CD14-positive monocyte (primary cell): ENCODE measurements at regions not wholly inside any gene's neighbourhood (a gene's known extent, or its start where the extent isn't known, plus 50 kb on each side); places are given as distances from the start of the nearest gene placed in this dataset.

Experiments used
- DNase-seq, 3 donors: peaks; one replicate each; pipeline ENCODE4 v3.0.0-alpha.2; 2011 to 2022
- H2AFZ ChIP-seq: 2 replicates; pipeline ENCODE4 v1.6.0; 2012; ENCODE audit warnings: mild to moderate bottlenecking, low read depth, low read length, inconsistent platforms; ENCODE audit not compliant: insufficient read depth, poor library complexity, severe bottlenecking
- H3K27ac ChIP-seq, 2 donors: 1 replicate in 1 of 2; 2 replicates in 1 of 2; pipeline ENCODE4 v1.5.1; 2012 to 2013; ENCODE audit warnings: low read length in 2 of 2, control low read depth in 1 of 2, inconsistent platforms in 1 of 2, low read depth in 1 of 2, mild to moderate bottlenecking in 1 of 2
- H3K27me3 ChIP-seq, 2 donors: one replicate each; pipeline versions ENCODE4 v1.6.0 to v1.6.1; 2011 to 2013; ENCODE audit warnings: low read length in 2 of 2; ENCODE audit not compliant: control insufficient read depth in 2 of 2, insufficient read depth in 2 of 2
- H3K36me3 ChIP-seq, 2 donors: replicated peaks in 1 of 2; 1 replicate in 1 of 2; 2 replicates in 1 of 2; pipeline versions ENCODE4 v1.5.1 to v1.6.1; 2012 to 2013; ENCODE audit warnings: low read length in 2 of 2, control low read depth in 1 of 2, inconsistent platforms in 1 of 2, mild to moderate bottlenecking in 1 of 2; ENCODE audit not compliant: insufficient read depth in 2 of 2, control insufficient read depth in 1 of 2
- H3K4me1 ChIP-seq, 2 donors: 1 replicate in 1 of 2; 2 replicates in 1 of 2; pipeline versions ENCODE4 v1.5.1 to v1.6.1; 2012 to 2013; ENCODE audit warnings: low read length in 2 of 2, control low read depth in 1 of 2, inconsistent platforms in 1 of 2, mild to moderate bottlenecking in 1 of 2, moderate library complexity in 1 of 2; ENCODE audit not compliant: insufficient read depth in 2 of 2, control insufficient read depth in 1 of 2
- H3K4me2 ChIP-seq: replicated peaks from 2 replicates; pipeline ENCODE3; 2012; ENCODE audit warnings: low read length, moderate library complexity, mild to moderate bottlenecking; ENCODE audit not compliant: poor library complexity, severe bottlenecking; ENCODE audit errors: extremely low read depth
- H3K4me3 ChIP-seq, 3 experiments: fragments of 200-600 bp in 1 of 3; sonication (generic) in 1 of 3; replicated peaks in 1 of 3; 1 replicate in 2 of 3; 2 replicates in 1 of 3; pipeline ENCODE4 v1.5.1; 2011 to 2013; ENCODE audit warnings: low read length in 3 of 3, mild to moderate bottlenecking in 3 of 3, control low read depth in 2 of 3, low read depth in 2 of 3, inconsistent platforms in 1 of 3, moderate library complexity in 1 of 3
- H3K79me2 ChIP-seq: 2 replicates; pipeline ENCODE4 v1.6.0; 2012; ENCODE audit warnings: mild to moderate bottlenecking, control low read depth, inconsistent platforms, low read length, moderate library complexity; ENCODE audit not compliant: insufficient read depth
- H3K9ac ChIP-seq: 2 replicates; pipeline ENCODE4 v1.6.0; 2017; ENCODE audit warnings: low read length, mild to moderate bottlenecking; ENCODE audit not compliant: insufficient read depth, poor library complexity, severe bottlenecking
- H3K9me3 ChIP-seq, 2 donors: replicated peaks in 1 of 2; 1 replicate in 1 of 2; 2 replicates in 1 of 2; pipeline versions ENCODE4 v1.5.1 to v1.6.1; 2012 to 2013; ENCODE audit warnings: low read length in 2 of 2, control low read depth in 1 of 2; ENCODE audit not compliant: control insufficient read depth in 1 of 2, insufficient read depth in 1 of 2
- H4K20me1 ChIP-seq: 2 replicates; pipeline ENCODE4 v1.6.0; 2012; ENCODE audit warnings: mild to moderate bottlenecking, low read length, control low read depth, moderate library complexity; ENCODE audit not compliant: insufficient read depth
- H3K27ac Mint-ChIP-seq, 7 donors: one replicate each; pipeline ENCODE4 v1.8.0; 2020; ENCODE audit warnings: mild to moderate bottlenecking in 7 of 7, mixed read lengths in 7 of 7, moderate library complexity in 6 of 7, inconsistent platforms in 2 of 7
- H3K27me3 Mint-ChIP-seq, 3 donors: one replicate each; pipeline ENCODE4 v1.8.0; 2021 to 2022; ENCODE audit warnings: low read depth in 3 of 3, mild to moderate bottlenecking in 3 of 3, mixed read lengths in 3 of 3, moderate library complexity in 3 of 3, inconsistent platforms in 1 of 3
- H3K36me3 Mint-ChIP-seq, 2 donors: one replicate each; pipeline ENCODE4 v1.8.0; 2020; ENCODE audit warnings: mixed read lengths in 2 of 2, inconsistent platforms in 1 of 2, mild to moderate bottlenecking in 1 of 2
- H3K4me1 Mint-ChIP-seq: one replicate; pipeline ENCODE4 v1.8.0; 2020; ENCODE audit warnings: mild to moderate bottlenecking, mixed read lengths
- H3K4me3 Mint-ChIP-seq, 2 donors: one replicate each; pipeline ENCODE4 v1.8.0; 2020; ENCODE audit warnings: mild to moderate bottlenecking in 2 of 2, mixed read lengths in 2 of 2, moderate library complexity in 1 of 2
- H3K9me3 Mint-ChIP-seq, 7 donors: one replicate each; pipeline ENCODE4 v1.8.0; 2020 to 2022; ENCODE audit warnings: mixed read lengths in 7 of 7, mild to moderate bottlenecking in 6 of 7, moderate library complexity in 6 of 7, inconsistent platforms in 2 of 7
- WGBS: methylation state at CpG from one replicate; pipeline ENCODE4 v1.1.5; 2013; ENCODE audit warnings: missing lambda C conversion rate; ENCODE audit not compliant: insufficient coverage; 5-methylcytosine and 5-hydroxymethylcytosine counted together
- intact Hi-C, 2 donors: fragments of 100-400 bp; cut with micrococcal nuclease; formaldehyde crosslinking; loops; one replicate each; pipeline versions ENCODE4 v1.15.0 to v1.15.1; 2023
- TF ChIP-seq, protein P1 (sequence below): fragments of 200-600 bp; IDR thresholded peaks from one replicate; pipeline ENCODE4 v1.8.0; 2022; ENCODE audit warnings: antibody characterized with exemption, mild to moderate bottlenecking

DNA sequence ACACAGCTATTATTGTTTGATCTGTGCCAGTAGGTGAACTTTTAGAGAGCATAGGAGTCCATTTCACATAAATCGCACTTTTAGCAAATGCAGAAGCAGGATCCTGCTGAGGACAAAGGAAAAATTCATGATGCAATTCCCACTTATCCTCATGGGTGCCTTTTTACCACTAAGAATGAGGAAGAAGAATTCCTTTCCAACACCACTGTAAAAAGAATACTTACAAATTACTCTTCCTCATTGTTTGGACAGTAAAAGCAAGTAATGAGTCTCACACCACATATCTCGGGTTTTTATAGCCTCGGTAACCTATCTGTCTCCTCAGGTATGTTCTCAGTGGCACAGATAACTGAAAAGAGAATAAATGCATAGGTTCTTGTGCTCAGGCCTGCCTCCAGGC is 238.5 kb downstream of the MTX2 start:
- no peak overlapping the region for H3K4me2 ChIP-seq
- no peaks in the 10 kb centered on the region for H3K4me1 Mint-ChIP-seq
- intact Hi-C loops, result no loop called here

DNA sequence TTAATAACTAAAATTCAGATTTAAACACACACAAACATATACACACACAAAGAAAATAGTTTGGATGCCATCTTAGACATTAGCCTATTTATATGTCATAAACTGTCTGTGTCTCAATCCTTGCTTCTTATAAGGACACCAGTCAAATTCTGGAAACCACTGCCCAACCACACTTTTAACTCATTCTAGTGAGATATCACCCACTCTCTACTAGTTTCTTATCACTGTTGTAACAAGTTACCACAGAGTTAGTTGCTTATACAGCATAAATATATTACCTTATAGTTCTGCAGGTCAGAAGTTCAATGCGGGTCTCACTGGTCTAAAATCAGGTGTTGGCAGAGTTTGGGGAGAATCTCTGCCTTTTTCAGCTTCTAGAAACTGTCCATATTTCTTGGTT is 239.1 kb downstream of the MTX2 start:
- Histone ChIP-seq H3K79me2 (no peaks in the 10 kb centered on the region), H3K36me3 (no peaks in the 10 kb centered on the region)
- no peaks in the 10 kb centered on the region for H3K36me3 Mint-ChIP-seq

More for the DNA sequence above, 238.5 kb downstream of the MTX2 start:
- no CpG with 5 or more reads among the region's 3 CpGs for WGBS
- TF ChIP-seq, protein P1, sequence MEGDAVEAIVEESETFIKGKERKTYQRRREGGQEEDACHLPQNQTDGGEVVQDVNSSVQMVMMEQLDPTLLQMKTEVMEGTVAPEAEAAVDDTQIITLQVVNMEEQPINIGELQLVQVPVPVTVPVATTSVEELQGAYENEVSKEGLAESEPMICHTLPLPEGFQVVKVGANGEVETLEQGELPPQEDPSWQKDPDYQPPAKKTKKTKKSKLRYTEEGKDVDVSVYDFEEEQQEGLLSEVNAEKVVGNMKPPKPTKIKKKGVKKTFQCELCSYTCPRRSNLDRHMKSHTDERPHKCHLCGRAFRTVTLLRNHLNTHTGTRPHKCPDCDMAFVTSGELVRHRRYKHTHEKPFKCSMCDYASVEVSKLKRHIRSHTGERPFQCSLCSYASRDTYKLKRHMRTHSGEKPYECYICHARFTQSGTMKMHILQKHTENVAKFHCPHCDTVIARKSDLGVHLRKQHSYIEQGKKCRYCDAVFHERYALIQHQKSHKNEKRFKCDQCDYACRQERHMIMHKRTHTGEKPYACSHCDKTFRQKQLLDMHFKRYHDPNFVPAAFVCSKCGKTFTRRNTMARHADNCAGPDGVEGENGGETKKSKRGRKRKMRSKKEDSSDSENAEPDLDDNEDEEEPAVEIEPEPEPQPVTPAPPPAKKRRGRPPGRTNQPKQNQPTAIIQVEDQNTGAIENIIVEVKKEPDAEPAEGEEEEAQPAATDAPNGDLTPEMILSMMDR, result no peak
- Mint-ChIP-seq H3K27me3 (peaks cover 14 to 21% (median 16%) of the 10 kb centered on the region in 3 donors), H3K36me3 (no peaks in the 10 kb centered on the region), H3K9me3 (peaks cover 0 to 7% (median 0%) of the 10 kb centered on the region in 7 donors), H3K27ac (no peak overlapping the region), H3K4me3 (no peak overlapping the region)
- H3K36me3 ChIP-seq, result no peaks in the 10 kb centered on the region
- H3K27ac ChIP-seq, result no peak overlapping the region
- no peak overlapping the region for H3K4me3 ChIP-seq
- DNase-seq, result no peak
- H3K79me2 ChIP-seq, result no peaks in the 10 kb centered on the region
- no peak overlapping the region for H3K9ac ChIP-seq
- no peaks in the 10 kb centered on the region for H3K4me1 ChIP-seq
- H3K27me3 ChIP-seq, result peaks cover 9 to 13% of the 10 kb centered on the region in 2 donors
- H3K9me3 ChIP-seq, result no peaks in the 10 kb centered on the region
- H2AFZ ChIP-seq, result no peak overlapping the region
- no peaks in the 10 kb centered on the region for H4K20me1 ChIP-seq

More for the DNA sequence above, 239.1 kb downstream of the MTX2 start:
- WGBS, result no CpG with 5 or more reads among the region's 1 CpG
- H3K27ac ChIP-seq, result no peak overlapping the region
- H4K20me1 ChIP-seq, result no peaks in the 10 kb centered on the region
- no peak overlapping the region for H3K4me3 Mint-ChIP-seq
- no peaks in the 10 kb centered on the region for H3K4me1 Mint-ChIP-seq
- H3K4me3 ChIP-seq, result no peak overlapping the region
- peaks cover 10 to 21% (median 17%) of the 10 kb centered on the region in 3 donors for H3K27me3 Mint-ChIP-seq
- H3K4me2 ChIP-seq, result no peak overlapping the region
- H3K27me3 ChIP-seq, result peaks cover 9 to 13% of the 10 kb centered on the region in 2 donors
- H2AFZ ChIP-seq, result no peak overlapping the region
- no peak overlapping the region for H3K27ac Mint-ChIP-seq
- H3K9me3 ChIP-seq, result no peaks in the 10 kb centered on the region
- TF ChIP-seq, protein P1, result no peak
- DNase-seq, result no peak
- peaks cover 0 to 7% (median 0%) of the 10 kb centered on the region in 7 donors for H3K9me3 Mint-ChIP-seq
- no peaks in the 10 kb centered on the region for H3K4me1 ChIP-seq
- intact Hi-C loops, result no loop called here
- H3K9ac ChIP-seq, result no peak overlapping the region
